Ascending aorta (tissue), 2 donors: ENCODE measurements at regions not wholly inside any gene's neighbourhood (a gene's known extent, or its start where the extent isn't known, plus 50 kb on each side); places are given as distances from the start of the nearest gene placed in this dataset.

Experiments used
- DNase-seq, 2 donors: peaks; one replicate each; pipeline ENCODE4 v3.0.0-alpha.2; 2019; ENCODE audit warnings: low spot score in 2 of 2
- H3K27ac ChIP-seq, 2 donors: fragments of 200-600 bp; sonication (generic); one replicate each; pipeline ENCODE4 v1.5.1; 2016 to 2017; ENCODE audit warnings: mild to moderate bottlenecking in 1 of 2
- H3K27me3 ChIP-seq: fragments of 200-600 bp; sonication (generic); one replicate; pipeline ENCODE4 v1.5.1; 2017
- H3K36me3 ChIP-seq, 2 donors: fragments of 200-600 bp; sonication (generic); one replicate each; pipeline ENCODE4 v1.5.1; 2016
- H3K4me1 ChIP-seq, 2 donors: fragments of 200-600 bp; sonication (generic); one replicate each; pipeline ENCODE4 v1.5.1; 2016 to 2017; ENCODE audit warnings: mild to moderate bottlenecking in 1 of 2
- H3K4me3 ChIP-seq, 2 donors: fragments of 200-600 bp; sonication (generic); one replicate each; pipeline ENCODE4 v1.5.1; 2016 to 2017; ENCODE audit warnings: mild to moderate bottlenecking in 1 of 2
- H3K9me3 ChIP-seq, 2 donors: fragments of 200-600 bp; sonication (generic); one replicate each; pipeline ENCODE4 v1.5.1; 2016
- intact Hi-C: fragments of 100-400 bp; cut with DNase I; formaldehyde crosslinking; loops from one replicate; pipeline ENCODE4 v1.15.1; 2023
- TF ChIP-seq, protein P1 (sequence below), 3 experiments: fragments of 200-600 bp in 2 of 3; fragments of 450-650 bp in 1 of 3; sonication (generic) in 2 of 3; IDR thresholded peaks; one replicate each; pipeline ENCODE4 v1.5.1; 2016 to 2019; ENCODE audit warnings: antibody characterized with exemption in 3 of 3, mild to moderate bottlenecking in 1 of 3, moderate library complexity in 1 of 3

DNA sequence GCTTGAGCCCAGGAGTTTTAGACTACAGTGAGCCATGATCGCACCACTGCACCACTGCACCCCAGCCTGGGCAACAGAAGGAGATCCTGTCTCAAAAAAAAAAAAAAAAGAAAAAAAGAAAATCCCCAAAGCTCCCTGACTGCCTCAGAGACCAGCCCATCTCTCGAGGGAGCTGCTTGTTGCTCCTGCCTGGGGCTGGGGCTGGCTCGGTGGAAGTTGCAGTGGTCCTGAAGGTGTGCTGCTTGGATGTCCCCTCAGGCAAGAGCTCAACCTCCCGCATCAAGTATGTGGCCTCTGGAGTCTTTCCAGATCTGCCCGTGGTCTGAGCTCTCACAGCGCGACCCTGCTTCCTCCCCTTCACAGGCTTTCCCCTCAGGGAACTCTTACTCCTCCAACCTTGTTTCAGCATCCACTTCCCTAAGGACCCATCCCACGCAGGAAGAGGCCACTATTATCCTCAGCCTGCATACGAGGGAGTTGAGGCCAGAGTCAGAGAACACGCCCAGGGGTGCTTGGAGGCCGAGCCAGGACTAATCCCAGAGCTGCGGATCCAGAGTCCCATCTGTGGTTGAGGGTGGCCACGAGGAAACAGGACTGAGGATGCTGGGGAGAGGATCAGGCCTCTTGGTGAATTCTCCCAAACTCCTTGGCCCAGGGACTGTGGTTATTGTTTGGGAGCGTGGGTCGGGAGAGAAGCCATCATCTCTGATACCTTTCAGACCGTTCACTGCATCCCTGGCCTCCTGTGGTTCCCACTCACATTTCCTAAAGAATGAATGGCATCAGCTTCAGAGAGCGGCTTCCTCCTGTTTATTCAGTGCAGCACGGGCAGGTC is 624.6 kb downstream of the AACS start:
- TF ChIP-seq, protein P1, sequence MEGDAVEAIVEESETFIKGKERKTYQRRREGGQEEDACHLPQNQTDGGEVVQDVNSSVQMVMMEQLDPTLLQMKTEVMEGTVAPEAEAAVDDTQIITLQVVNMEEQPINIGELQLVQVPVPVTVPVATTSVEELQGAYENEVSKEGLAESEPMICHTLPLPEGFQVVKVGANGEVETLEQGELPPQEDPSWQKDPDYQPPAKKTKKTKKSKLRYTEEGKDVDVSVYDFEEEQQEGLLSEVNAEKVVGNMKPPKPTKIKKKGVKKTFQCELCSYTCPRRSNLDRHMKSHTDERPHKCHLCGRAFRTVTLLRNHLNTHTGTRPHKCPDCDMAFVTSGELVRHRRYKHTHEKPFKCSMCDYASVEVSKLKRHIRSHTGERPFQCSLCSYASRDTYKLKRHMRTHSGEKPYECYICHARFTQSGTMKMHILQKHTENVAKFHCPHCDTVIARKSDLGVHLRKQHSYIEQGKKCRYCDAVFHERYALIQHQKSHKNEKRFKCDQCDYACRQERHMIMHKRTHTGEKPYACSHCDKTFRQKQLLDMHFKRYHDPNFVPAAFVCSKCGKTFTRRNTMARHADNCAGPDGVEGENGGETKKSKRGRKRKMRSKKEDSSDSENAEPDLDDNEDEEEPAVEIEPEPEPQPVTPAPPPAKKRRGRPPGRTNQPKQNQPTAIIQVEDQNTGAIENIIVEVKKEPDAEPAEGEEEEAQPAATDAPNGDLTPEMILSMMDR (IDR thresholded peaks at IDR 0.05), result no peak
- no peaks in the 10 kb centered on the region for H3K27me3 ChIP-seq
- DNase-seq, result no peak

DNA sequence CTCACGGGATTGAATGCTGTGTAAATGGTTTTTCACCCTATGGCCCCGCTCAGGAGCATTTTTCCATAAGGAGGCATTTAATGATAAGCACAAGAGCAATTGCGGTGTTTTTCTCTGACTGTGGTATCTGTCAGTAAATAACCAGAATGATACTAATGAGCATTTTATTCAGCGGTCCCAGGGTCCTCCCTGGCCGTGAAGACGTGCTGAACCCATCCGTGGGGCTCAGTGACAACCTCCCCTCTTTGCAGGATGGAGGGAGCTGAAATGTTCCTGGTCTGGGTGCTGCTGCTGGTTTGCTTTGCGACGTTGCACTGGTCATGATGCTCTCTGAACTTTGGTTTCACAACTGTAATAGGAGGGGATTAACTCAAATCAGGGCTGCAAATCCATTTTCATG is 625.6 kb downstream of the AACS start:
- no peak for DNase-seq
- H3K9me3 ChIP-seq, result no peaks in the 10 kb centered on the region
- no peaks in the 10 kb centered on the region for H3K4me1 ChIP-seq
- TF ChIP-seq, protein P1 (IDR thresholded peaks at IDR 0.05), result no peak
- H3K27ac ChIP-seq, result no peak overlapping the region
- H3K36me3 ChIP-seq, result no peaks in the 10 kb centered on the region
- H3K27me3 ChIP-seq, result no peaks in the 10 kb centered on the region
- intact Hi-C loops, result no loop called here
- H3K4me3 ChIP-seq, result no peak overlapping the region

More for the DNA sequence above, 624.6 kb downstream of the AACS start:
- no peaks in the 10 kb centered on the region for H3K36me3 ChIP-seq
- intact Hi-C loops, result no loop called here
- no peaks in the 10 kb centered on the region for H3K9me3 ChIP-seq
- no peak overlapping the region for H3K27ac ChIP-seq
- no peaks in the 10 kb centered on the region for H3K4me1 ChIP-seq
- H3K4me3 ChIP-seq, result no peak overlapping the region

DNA sequence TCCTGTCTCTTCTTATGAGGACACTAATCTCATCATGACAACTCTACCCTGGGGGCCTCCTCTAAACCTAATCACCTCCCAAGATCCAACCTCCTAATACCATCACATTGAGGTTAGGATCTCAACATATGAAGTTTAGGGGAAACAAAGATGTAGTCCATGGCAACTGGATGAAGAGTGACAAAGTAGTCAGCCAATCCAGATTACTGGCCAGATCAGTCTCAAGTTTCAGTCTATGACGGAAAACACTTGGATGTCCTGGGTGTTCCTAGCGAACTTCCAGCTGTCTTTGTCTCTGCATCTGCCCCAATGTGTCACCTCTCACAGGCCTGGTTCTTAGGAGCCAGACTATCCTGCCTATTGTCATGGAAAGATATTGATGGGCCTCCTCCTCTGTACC is 630.8 kb downstream of the AACS start:
- Histone ChIP-seq H3K27me3 (no peaks in the 10 kb centered on the region), H3K4me3 (no peak overlapping the region), H3K27ac (no peak overlapping the region), H3K4me1 (no peaks in the 10 kb centered on the region), H3K36me3 (no peaks in the 10 kb centered on the region), H3K9me3 (no peaks in the 10 kb centered on the region)
- no peak for DNase-seq
- TF ChIP-seq, protein P1 (IDR thresholded peaks at IDR 0.05), result no peak
- intact Hi-C loops, result no loop called here

DNA sequence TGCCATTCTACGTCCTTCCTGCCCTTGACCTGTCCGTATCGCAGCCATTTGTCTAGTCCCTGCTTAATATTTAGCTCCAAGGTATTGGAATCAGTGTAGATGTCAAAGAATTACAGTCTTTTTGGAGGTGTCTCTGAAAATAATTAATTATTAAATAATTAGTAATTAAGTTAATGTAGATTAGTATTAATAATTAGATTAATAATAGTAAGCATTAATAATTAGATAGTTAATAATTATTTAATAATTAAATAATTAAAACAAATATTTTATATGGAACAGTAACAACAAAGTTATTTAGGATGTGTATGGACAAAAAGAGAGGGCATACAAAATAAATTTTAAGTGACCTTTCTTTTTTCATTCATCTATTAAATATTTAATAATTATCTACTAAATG is 639.6 kb downstream of the AACS start:
- Histone ChIP-seq H3K4me1 (no peaks in the 10 kb centered on the region), H3K27ac (no peak overlapping the region), H3K4me3 (no peak overlapping the region), H3K9me3 (no peaks in the 10 kb centered on the region), H3K27me3 (no peaks in the 10 kb centered on the region), H3K36me3 (no peaks in the 10 kb centered on the region)
- intact Hi-C loops, result no loop called here
- TF ChIP-seq, protein P1 (IDR thresholded peaks at IDR 0.05), result no peak
- DNase-seq, result no peak

DNA sequence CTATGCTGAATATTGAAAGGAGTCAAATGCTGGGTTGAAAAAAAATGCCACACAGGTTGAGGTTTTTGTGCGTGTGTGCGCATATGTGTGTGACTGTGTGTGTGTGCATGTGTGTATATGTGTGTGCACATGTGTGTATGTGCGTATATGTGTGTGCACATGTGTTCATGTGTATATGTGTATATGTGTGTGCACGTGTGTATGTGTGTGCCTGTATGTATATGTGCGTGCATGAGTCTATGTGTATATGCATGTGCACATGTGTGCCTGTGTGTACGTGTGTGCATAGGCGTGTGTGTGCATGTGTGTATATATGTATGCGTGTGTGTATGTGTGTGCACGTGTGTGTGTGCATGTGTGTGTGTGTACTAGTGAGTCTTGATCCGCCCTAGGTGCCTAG is 655.7 kb downstream of the AACS start:
- Histone ChIP-seq H3K36me3 (no peaks in the 10 kb centered on the region), H3K27me3 (no peaks in the 10 kb centered on the region), H3K4me1 (no peaks in the 10 kb centered on the region), H3K4me3 (no peak overlapping the region), H3K27ac (no peak overlapping the region), H3K9me3 (peaks cover 5 to 9% of the 10 kb centered on the region in 2 donors)
- no peak for DNase-seq
- intact Hi-C loops, result no loop called here
- TF ChIP-seq, protein P1 (IDR thresholded peaks at IDR 0.05), result no peak
